Endodermal cell (in vitro differentiated cells): ENCODE measurements at regions not wholly inside any gene's neighbourhood (a gene's known extent, or its start where the extent isn't known, plus 50 kb on each side); places are given as distances from the start of the nearest gene placed in this dataset.

Experiments used
- DNase-seq: peaks from one replicate; pipeline ENCODE4 v3.0.0-alpha.2; 2017
- H3K27ac ChIP-seq: 2 replicates; pipeline ENCODE4 v1.5.1; 2013; ENCODE audit warnings: mild to moderate bottlenecking, low read depth, low read length, moderate library complexity
- H3K27me3 ChIP-seq: 2 replicates; pipeline ENCODE4 v1.6.1; 2013; ENCODE audit warnings: mild to moderate bottlenecking, low read length, moderate library complexity; ENCODE audit not compliant: insufficient read depth, control insufficient read depth, poor library complexity, severe bottlenecking
- H3K36me3 ChIP-seq: 2 replicates; pipeline ENCODE4 v1.7.0; 2013; ENCODE audit warnings: mild to moderate bottlenecking, low read length, moderate library complexity; ENCODE audit not compliant: control insufficient read depth, insufficient read depth
- H3K4me1 ChIP-seq: one replicate; pipeline ENCODE4 v1.7.0; 2013; ENCODE audit warnings: low read length; ENCODE audit not compliant: control insufficient read depth, insufficient read depth
- H3K4me3 ChIP-seq: 2 replicates; pipeline ENCODE4 v1.5.1; 2013; ENCODE audit warnings: mild to moderate bottlenecking, low read length, moderate library complexity
- H3K9ac ChIP-seq: 2 replicates; pipeline ENCODE4 v1.6.1; 2013; ENCODE audit warnings: mild to moderate bottlenecking, low read length, moderate library complexity; ENCODE audit not compliant: poor library complexity, severe bottlenecking; ENCODE audit errors: extremely low read depth
- H3K9me3 ChIP-seq: 2 replicates; pipeline ENCODE4 v1.6.1; 2013; ENCODE audit warnings: mild to moderate bottlenecking, low read length, moderate library complexity; ENCODE audit not compliant: control insufficient read depth
- H3K27ac Mint-ChIP-seq: 2 replicates; pipeline ENCODE4 v1.8.0; 2020; ENCODE audit warnings: mixed read lengths
- H3K27me3 Mint-ChIP-seq: 2 replicates; pipeline ENCODE4 v1.8.0; 2021; ENCODE audit warnings: mild to moderate bottlenecking, mixed read lengths; ENCODE audit not compliant: insufficient read depth
- H3K36me3 Mint-ChIP-seq: 2 replicates; pipeline ENCODE4 v1.8.0; 2020; ENCODE audit warnings: low read depth, mixed read lengths
- H3K4me1 Mint-ChIP-seq: 2 replicates; pipeline ENCODE4 v1.8.0; 2020; ENCODE audit warnings: mixed read lengths
- H3K4me3 Mint-ChIP-seq: 2 replicates; pipeline ENCODE4 v1.8.0; 2020; ENCODE audit warnings: mild to moderate bottlenecking, moderate library complexity, mixed read lengths
- H3K9me3 Mint-ChIP-seq: 2 replicates; pipeline ENCODE4 v1.8.0; 2020; ENCODE audit warnings: mild to moderate bottlenecking, mixed read lengths
- WGBS, 2 experiments: methylation state at CpG; one replicate each; pipeline versions ENCODE4 v1.1.5 to v1.1.7; 2013; ENCODE audit warnings: missing lambda C conversion rate in 2 of 2, mixed read lengths in 1 of 2; ENCODE audit not compliant: insufficient coverage in 1 of 2, insufficient read length in 1 of 2; 5-methylcytosine and 5-hydroxymethylcytosine counted together
- TF ChIP-seq, protein P1 (sequence below): fragments of 200-600 bp; sonication (generic); conservative IDR thresholded peaks from 2 replicates; pipeline ENCODE4 v1.5.0; 2021; ENCODE audit warnings: antibody characterized with exemption, mild to moderate bottlenecking

GRCh38 chr18:70459731-70460130 is 170.9 kb downstream of the SOCS6 start:
- no peak overlapping the region for H3K27ac Mint-ChIP-seq
- Histone ChIP-seq H3K9me3 (no peaks in the 10 kb centered on the region), H3K4me3 (no peak overlapping the region), H3K36me3 (no peaks in the 10 kb centered on the region), H3K4me1 (no peaks in the 10 kb centered on the region), H3K27ac (no peak overlapping the region), H3K9ac (no peak overlapping the region), H3K27me3 (peaks cover 26% of the 10 kb centered on the region)
- 72 to 75% methylated on average over 5 of the region's 5 CpGs for WGBS, 2 experiments
- DNase-seq = no peak
- H3K9me3 Mint-ChIP-seq = no peaks in the 10 kb centered on the region
- no peaks in the 10 kb centered on the region for H3K36me3 Mint-ChIP-seq
- peaks cover 14% of the 10 kb centered on the region for H3K27me3 Mint-ChIP-seq
- no peak overlapping the region for H3K4me3 Mint-ChIP-seq
- TF ChIP-seq, protein P1, sequence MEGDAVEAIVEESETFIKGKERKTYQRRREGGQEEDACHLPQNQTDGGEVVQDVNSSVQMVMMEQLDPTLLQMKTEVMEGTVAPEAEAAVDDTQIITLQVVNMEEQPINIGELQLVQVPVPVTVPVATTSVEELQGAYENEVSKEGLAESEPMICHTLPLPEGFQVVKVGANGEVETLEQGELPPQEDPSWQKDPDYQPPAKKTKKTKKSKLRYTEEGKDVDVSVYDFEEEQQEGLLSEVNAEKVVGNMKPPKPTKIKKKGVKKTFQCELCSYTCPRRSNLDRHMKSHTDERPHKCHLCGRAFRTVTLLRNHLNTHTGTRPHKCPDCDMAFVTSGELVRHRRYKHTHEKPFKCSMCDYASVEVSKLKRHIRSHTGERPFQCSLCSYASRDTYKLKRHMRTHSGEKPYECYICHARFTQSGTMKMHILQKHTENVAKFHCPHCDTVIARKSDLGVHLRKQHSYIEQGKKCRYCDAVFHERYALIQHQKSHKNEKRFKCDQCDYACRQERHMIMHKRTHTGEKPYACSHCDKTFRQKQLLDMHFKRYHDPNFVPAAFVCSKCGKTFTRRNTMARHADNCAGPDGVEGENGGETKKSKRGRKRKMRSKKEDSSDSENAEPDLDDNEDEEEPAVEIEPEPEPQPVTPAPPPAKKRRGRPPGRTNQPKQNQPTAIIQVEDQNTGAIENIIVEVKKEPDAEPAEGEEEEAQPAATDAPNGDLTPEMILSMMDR = no peak
- H3K4me1 Mint-ChIP-seq = peaks cover 1% of the 10 kb centered on the region

- Mint-ChIP-seq H3K36me3 (no peaks in the 10 kb centered on the region), H3K4me1 (peaks cover 4% of the 10 kb centered on the region), H3K27ac (no peak overlapping the region), H3K27me3 (peaks cover 17% of the 10 kb centered on the region), H3K4me3 (no peak overlapping the region), H3K9me3 (no peaks in the 10 kb centered on the region)
- no peak overlapping the region for H3K9ac ChIP-seq
- no peaks in the 10 kb centered on the region for H3K9me3 ChIP-seq
- no peak for DNase-seq
- H3K4me3 ChIP-seq = no peak overlapping the region
- H3K4me1 ChIP-seq = no peaks in the 10 kb centered on the region
- 92 to 100% methylated on average over 1 to 3 of the region's 4 CpGs for WGBS, 2 experiments
- H3K27me3 ChIP-seq = peaks cover 23% of the 10 kb centered on the region
- H3K36me3 ChIP-seq = no peaks in the 10 kb centered on the region
- no peak overlapping the region for H3K27ac ChIP-seq
- TF ChIP-seq, protein P1 = no peak
These were observed 170.4 kb downstream of the SOCS6 start for GRCh38 chr18:70459251-70459650.

- H3K9ac ChIP-seq = no peak overlapping the region
- H3K4me1 ChIP-seq = no peaks in the 10 kb centered on the region
- Mint-ChIP-seq H3K27ac (no peak overlapping the region), H3K4me1 (peaks cover 13% of the 10 kb centered on the region), H3K36me3 (no peaks in the 10 kb centered on the region), H3K27me3 (peaks cover 21% of the 10 kb centered on the region), H3K9me3 (no peaks in the 10 kb centered on the region), H3K4me3 (no peak overlapping the region)
- 88 to 92% methylated on average over 2 to 3 of the region's 3 CpGs for WGBS, 2 experiments
- H3K27me3 ChIP-seq = peaks cover 27% of the 10 kb centered on the region
- H3K36me3 ChIP-seq = no peaks in the 10 kb centered on the region
- no peak for DNase-seq
- TF ChIP-seq, protein P1 = no peak
- no peak overlapping the region for H3K4me3 ChIP-seq
- H3K27ac ChIP-seq = no peak overlapping the region
- H3K9me3 ChIP-seq = no peaks in the 10 kb centered on the region
These were observed 168.9 kb downstream of the SOCS6 start for GRCh38 chr18:70457788-70458187.
